ENCODE measurements at regions not wholly inside any gene's neighbourhood (a gene's known extent, or its start where the extent isn't known, plus 50 kb on each side); places are given as distances from the start of the nearest gene placed in this dataset.

DNA sequence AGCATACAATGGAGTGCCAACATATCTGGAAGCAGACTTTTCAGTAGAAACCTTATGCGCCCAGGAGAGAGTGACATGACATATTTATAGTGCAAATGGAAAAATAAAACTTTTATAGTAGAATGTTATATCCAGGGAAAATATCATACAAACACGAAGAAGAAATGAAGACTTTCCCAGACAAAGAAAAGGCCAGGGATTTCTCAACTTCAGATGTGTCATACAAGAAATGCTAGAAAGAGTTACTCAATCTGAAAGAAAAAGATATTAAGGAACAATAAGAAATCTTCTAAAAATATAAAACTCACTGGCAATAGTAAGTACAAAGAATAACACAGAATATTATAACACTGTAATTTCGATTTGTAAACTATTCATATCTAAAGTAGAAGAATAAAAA lies 1269.3 kb downstream of the GRIK2 start:
- TF ChIP-seq RAD21 (IDR thresholded peaks at IDR 0.05; ENCODE audit: low read depth) = no peak
- TF ChIP-seq, protein P1, sequence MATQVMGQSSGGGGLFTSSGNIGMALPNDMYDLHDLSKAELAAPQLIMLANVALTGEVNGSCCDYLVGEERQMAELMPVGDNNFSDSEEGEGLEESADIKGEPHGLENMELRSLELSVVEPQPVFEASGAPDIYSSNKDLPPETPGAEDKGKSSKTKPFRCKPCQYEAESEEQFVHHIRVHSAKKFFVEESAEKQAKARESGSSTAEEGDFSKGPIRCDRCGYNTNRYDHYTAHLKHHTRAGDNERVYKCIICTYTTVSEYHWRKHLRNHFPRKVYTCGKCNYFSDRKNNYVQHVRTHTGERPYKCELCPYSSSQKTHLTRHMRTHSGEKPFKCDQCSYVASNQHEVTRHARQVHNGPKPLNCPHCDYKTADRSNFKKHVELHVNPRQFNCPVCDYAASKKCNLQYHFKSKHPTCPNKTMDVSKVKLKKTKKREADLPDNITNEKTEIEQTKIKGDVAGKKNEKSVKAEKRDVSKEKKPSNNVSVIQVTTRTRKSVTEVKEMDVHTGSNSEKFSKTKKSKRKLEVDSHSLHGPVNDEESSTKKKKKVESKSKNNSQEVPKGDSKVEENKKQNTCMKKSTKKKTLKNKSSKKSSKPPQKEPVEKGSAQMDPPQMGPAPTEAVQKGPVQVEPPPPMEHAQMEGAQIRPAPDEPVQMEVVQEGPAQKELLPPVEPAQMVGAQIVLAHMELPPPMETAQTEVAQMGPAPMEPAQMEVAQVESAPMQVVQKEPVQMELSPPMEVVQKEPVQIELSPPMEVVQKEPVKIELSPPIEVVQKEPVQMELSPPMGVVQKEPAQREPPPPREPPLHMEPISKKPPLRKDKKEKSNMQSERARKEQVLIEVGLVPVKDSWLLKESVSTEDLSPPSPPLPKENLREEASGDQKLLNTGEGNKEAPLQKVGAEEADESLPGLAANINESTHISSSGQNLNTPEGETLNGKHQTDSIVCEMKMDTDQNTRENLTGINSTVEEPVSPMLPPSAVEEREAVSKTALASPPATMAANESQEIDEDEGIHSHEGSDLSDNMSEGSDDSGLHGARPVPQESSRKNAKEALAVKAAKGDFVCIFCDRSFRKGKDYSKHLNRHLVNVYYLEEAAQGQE (IDR thresholded peaks at IDR 0.05; ENCODE audit: low read depth) = no peak
- no peak for TF ChIP-seq EGR1 (IDR thresholded peaks at IDR 0.05)
- TF ChIP-seq CEBPB (IDR thresholded peaks at IDR 0.05) = no peak
- TF ChIP-seq, protein P2, sequence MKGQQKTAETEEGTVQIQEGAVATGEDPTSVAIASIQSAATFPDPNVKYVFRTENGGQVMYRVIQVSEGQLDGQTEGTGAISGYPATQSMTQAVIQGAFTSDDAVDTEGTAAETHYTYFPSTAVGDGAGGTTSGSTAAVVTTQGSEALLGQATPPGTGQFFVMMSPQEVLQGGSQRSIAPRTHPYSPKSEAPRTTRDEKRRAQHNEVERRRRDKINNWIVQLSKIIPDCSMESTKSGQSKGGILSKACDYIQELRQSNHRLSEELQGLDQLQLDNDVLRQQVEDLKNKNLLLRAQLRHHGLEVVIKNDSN (IDR thresholded peaks at IDR 0.05) = no peak
- TF ChIP-seq, protein P3, sequence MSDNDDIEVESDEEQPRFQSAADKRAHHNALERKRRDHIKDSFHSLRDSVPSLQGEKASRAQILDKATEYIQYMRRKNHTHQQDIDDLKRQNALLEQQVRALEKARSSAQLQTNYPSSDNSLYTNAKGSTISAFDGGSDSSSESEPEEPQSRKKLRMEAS (IDR thresholded peaks at IDR 0.05) = no peak
- TF ChIP-seq CREB1 (IDR thresholded peaks at IDR 0.05; ENCODE audit: low read depth) = no peak
- no peak for TF ChIP-seq EP300 (IDR thresholded peaks at IDR 0.05; ENCODE audit: borderline replicate concordance)
- no peak for TF ChIP-seq TEAD4 (IDR thresholded peaks at IDR 0.05)
- TF ChIP-seq TAF1 (IDR thresholded peaks at IDR 0.05; ENCODE audit: low read depth) = no peak
- TF ChIP-seq YY1 (IDR thresholded peaks at IDR 0.05; ENCODE audit: low read depth) = no peak

Measured in Ishikawa (cell line).